Activated T-cell treated with anti-CD3 and anti-CD28 coated beads, Interleukin-2, amount 50 U/mL, for 72 hours (primary cell): ENCODE measurements at regions not wholly inside any gene's neighbourhood (a gene's known extent, or its start where the extent isn't known, plus 50 kb on each side); places are given as distances from the start of the nearest gene placed in this dataset.
"Not testable (repeated sequence)": the region's sequence is repeated elsewhere in the genome, so short reads cannot be mapped to it uniquely, and the experiment has no call there.

ENCODE experiments used
- ATAC-seq, 2 donors: fragments of 150-1000 bp; cut with Tn5 transposase; replicated peaks in 1 of 2; 2 replicates each; pipeline ENCODE4 v1.10.0; 2021; ENCODE audit warnings: moderate library complexity in 2 of 2, mild to moderate bottlenecking in 1 of 2
- DNase-seq, 2 donors: peaks; one replicate each; pipeline ENCODE4 v3.0.0; 2021 to 2022; ENCODE audit warnings: mixed read lengths in 1 of 2
- H3K27ac Mint-ChIP-seq: one replicate; pipeline ENCODE4 v1.8.0; 2022; ENCODE audit warnings: mild to moderate bottlenecking, moderate library complexity, mixed read lengths
- H3K27me3 Mint-ChIP-seq: one replicate; pipeline ENCODE4 v1.8.0; 2022; ENCODE audit warnings: low read depth, mixed read lengths
- H3K36me3 Mint-ChIP-seq, 2 donors: one replicate each; pipeline ENCODE4 v1.8.0; 2022; ENCODE audit warnings: mixed read lengths in 2 of 2, mild to moderate bottlenecking in 1 of 2; ENCODE audit not compliant: insufficient read depth in 2 of 2
- H3K4me1 Mint-ChIP-seq: one replicate; pipeline ENCODE4 v1.8.0; 2022; ENCODE audit warnings: low read depth, mixed read lengths
- H3K4me3 Mint-ChIP-seq, 2 donors: one replicate each; pipeline ENCODE4 v1.8.0; 2022; ENCODE audit warnings: mild to moderate bottlenecking in 2 of 2, mixed read lengths in 2 of 2, moderate library complexity in 2 of 2
- H3K9me3 Mint-ChIP-seq, 2 donors: one replicate each; pipeline ENCODE4 v1.8.0; 2022; ENCODE audit warnings: mixed read lengths in 2 of 2

DNA sequence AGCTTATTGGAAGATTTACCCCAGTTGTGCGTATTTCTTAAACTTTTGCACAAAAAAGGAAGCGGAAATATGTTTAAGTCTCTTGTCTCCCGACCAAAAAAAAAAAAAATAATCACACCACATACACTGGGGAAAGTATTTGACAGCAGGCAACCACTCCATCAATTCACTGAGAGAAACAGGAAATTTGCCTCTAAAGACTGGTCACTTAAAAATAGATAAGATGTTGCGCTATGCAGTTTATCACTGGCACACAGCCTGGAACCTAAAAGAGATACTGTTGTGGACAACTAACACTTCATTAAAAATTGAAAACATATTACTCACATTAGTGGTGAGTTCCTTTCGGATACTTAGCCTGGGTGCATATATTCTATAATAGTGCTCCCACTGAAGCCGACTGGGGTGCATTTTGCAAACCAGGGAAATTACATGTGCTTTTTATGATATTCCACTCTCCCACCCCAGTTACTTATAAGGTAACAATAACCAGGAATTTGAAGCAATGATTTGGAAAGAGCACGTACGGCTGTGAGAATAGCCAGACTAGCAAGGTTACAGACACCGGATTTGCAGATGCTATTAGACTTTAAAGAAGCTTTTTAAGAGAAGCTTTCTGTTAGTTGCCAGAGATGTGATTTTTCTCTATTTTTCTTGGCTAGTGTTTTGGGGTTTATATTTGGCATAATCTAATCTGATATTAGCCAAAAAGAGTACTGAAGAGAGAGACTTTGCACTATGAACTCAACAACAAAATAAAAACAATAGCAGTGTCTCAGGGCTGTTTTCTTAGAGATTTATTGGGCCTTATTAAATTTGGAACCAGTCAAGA, 311.5 kb downstream of the NOVA1 start:
- Mint-ChIP-seq H3K4me1 (no peaks in the 10 kb centered on the region), H3K36me3 (peaks cover 0 to under 1% of the 10 kb centered on the region in 2 donors), H3K4me3 (no peak overlapping the region), H3K27ac (no peak overlapping the region), H3K27me3 (no peaks in the 10 kb centered on the region), H3K9me3 (peaks cover 2 to 5% of the 10 kb centered on the region in 2 donors)
- no peak for ATAC-seq
- no peak for DNase-seq

DNA sequence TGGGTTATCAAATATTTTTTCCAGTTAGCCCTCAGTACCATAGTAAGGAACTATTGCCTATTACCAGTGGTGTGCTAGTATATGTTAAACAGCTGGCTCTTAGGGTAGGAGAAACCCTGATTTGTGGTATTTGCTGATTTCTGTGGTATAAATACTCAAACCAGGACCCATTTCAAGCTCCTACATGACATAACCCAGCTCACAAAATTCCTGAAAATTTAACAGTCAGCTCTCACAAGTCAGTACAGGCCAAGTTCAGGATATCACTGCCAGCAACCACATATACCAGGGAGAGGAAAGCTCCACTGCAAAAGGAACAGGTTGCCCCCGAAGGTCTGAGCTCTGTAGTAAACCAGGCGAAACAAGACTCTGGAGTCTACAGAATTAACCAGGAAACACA, 315.3 kb downstream of the NOVA1 start:
- DNase-seq (no peak), ATAC-seq (no peak)
- Mint-ChIP-seq H3K27me3 (no peaks in the 10 kb centered on the region), H3K27ac (no peak overlapping the region), H3K4me3 (no peak overlapping the region), H3K4me1 (no peaks in the 10 kb centered on the region), H3K36me3 (no peaks in the 10 kb centered on the region), H3K9me3 (peaks cover 3 to 8% of the 10 kb centered on the region in 2 donors)

- not testable (repeated sequence) for DNase-seq, ATAC-seq, H3K4me3 Mint-ChIP-seq, H3K9me3 Mint-ChIP-seq, H3K27me3 Mint-ChIP-seq, H3K36me3 Mint-ChIP-seq, H3K4me1 Mint-ChIP-seq
- peak overlapping the region; percentile 53 for H3K27ac Mint-ChIP-seq
Measured at GRCh38 chr14:26282011-26282410, 315.8 kb downstream of the NOVA1 start.

GRCh38 chr14:26281280-26281998, 316.4 kb downstream of the NOVA1 start:
- H3K9me3 Mint-ChIP-seq = peaks cover 3 to 8% of the 10 kb centered on the region in 2 donors
- no peaks in the 10 kb centered on the region for H3K27me3 Mint-ChIP-seq
- no peak overlapping the region for H3K4me3 Mint-ChIP-seq
- no peaks in the 10 kb centered on the region for H3K4me1 Mint-ChIP-seq
- no peaks in the 10 kb centered on the region for H3K36me3 Mint-ChIP-seq
- ATAC-seq (no peak), DNase-seq (no peak)
- H3K27ac Mint-ChIP-seq = no peak overlapping the region

- Mint-ChIP-seq H3K27ac (no peak overlapping the region), H3K36me3 (peaks cover 0 to 1% of the 10 kb centered on the region in 2 donors), H3K27me3 (no peaks in the 10 kb centered on the region), H3K9me3 (peaks cover 4 to 13% of the 10 kb centered on the region in 2 donors), H3K4me3 (no peak overlapping the region), H3K4me1 (no peaks in the 10 kb centered on the region)
- ATAC-seq (no peak), DNase-seq (no peak)
Measured at GRCh38 chr14:26276757-26277156, 321.1 kb downstream of the NOVA1 start.

DNA sequence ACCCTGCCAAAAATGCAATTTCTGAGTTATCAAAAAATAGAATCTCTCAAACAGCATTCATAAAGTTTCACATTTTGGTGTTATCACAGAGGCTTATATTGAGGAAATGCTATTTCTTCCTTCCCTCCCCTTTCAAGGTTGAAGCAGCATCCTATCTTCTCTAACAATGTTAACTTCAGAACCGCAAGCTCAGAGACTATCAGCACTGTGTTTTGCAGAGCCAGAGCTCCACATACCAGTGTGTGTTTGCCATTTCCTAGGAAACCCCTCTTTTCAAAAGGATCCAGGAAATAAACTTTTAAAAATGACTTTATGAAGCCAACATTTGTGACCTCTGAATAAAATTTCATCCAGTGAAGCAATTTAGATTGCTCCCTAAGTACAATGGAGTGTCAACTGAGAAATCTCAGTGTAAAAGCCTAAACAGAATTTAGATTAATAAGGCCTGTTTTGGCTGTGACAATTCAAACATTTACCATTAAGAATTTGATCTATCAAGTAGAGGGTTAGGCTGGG, 332.6 kb downstream of the NOVA1 start:
- ATAC-seq (no peak), DNase-seq (no peak)
- Mint-ChIP-seq H3K36me3 (peaks cover 2 to 5% of the 10 kb centered on the region in 2 donors), H3K9me3 (peaks cover 5 to 12% of the 10 kb centered on the region in 2 donors), H3K27me3 (no peaks in the 10 kb centered on the region), H3K27ac (no peak overlapping the region), H3K4me3 (no peak overlapping the region), H3K4me1 (no peaks in the 10 kb centered on the region)

- Mint-ChIP-seq H3K27me3 (no peaks in the 10 kb centered on the region), H3K4me1 (no peaks in the 10 kb centered on the region), H3K4me3 (no peak overlapping the region), H3K9me3 (peaks cover 2 to 8% of the 10 kb centered on the region in 2 donors), H3K36me3 (peaks cover 2 to 3% of the 10 kb centered on the region in 2 donors), H3K27ac (no peak overlapping the region)
- ATAC-seq (no peak), DNase-seq (no peak)
Measured at GRCh38 chr14:26261368-26262122, 336.3 kb downstream of the NOVA1 start.

DNA sequence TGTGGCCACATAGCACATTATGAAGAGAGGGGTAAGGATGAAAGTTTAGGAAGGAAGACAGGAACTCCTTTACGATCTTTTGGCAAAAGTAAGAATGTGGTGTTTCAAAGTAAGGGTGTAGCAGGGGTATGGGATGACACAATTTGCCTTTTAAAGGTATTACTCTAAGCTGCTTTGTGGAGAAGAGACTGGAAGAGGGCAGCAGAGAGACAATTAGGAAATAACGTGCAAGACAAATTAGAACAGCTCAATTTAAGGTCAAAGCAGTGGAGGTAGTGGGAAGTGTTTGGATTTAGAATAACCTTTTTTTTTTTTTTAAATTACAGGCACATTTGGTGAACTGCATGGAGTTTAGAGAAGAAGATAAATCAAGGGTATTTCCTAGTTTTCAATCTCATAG, 342.6 kb downstream of the NOVA1 start:
- H3K36me3 Mint-ChIP-seq = peaks cover 0 to 2% of the 10 kb centered on the region in 2 donors
- DNase-seq (no peak), ATAC-seq (no peak)
- peaks cover 4 to 16% of the 10 kb centered on the region in 2 donors for H3K9me3 Mint-ChIP-seq
- H3K27ac Mint-ChIP-seq = no peak overlapping the region
- H3K4me3 Mint-ChIP-seq = no peak overlapping the region
- H3K27me3 Mint-ChIP-seq = no peaks in the 10 kb centered on the region
- H3K4me1 Mint-ChIP-seq = no peaks in the 10 kb centered on the region

DNA sequence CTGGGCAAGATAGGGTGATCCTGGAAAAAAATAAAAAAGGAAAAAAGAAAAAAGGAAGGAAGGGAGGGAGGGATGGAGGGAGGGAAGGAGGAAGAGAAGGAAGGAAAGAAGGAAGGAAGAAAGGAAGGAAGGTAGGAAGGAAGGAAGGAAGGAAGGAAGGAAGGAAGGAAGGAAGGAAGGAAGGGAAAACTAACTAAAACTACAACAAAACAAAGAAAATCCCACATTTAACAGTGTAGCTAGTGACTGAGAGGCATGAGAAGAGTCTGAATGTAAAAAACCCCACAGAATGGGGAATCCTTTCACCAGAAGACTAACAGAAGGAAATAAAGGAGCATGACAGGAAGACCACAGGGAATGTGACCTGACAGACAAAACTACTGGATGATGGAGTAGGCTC, 345.7 kb downstream of the NOVA1 start:
- Mint-ChIP-seq H3K4me3 (no peak overlapping the region), H3K27ac (no peak overlapping the region), H3K4me1 (no peaks in the 10 kb centered on the region), H3K9me3 (peaks cover 9 to 18% of the 10 kb centered on the region in 2 donors), H3K36me3 (peaks cover 2% of the 10 kb centered on the region in 2 donors), H3K27me3 (no peaks in the 10 kb centered on the region)
- DNase-seq = no peak
- no peak for ATAC-seq

DNA sequence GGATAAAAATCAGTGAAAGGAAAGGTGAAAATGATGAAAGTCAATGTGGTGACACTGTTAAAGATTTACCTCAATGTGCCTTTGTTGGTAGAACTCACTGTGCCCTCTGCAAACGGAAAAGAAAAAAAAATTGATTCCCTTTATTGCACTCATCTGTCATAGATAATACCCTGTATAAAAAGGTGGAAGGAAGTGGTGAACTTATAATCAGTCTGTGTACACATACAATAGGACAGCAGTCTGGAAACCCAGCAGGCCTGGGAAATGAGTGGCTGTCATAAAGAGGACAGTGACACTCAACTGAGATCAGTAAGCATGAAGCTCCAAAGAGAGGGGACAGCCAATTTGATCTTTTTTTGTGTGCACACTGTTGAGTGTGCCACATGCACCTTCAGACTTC, 364.7 kb downstream of the NOVA1 start:
- H3K9me3 Mint-ChIP-seq = peaks cover 8 to 9% of the 10 kb centered on the region in 2 donors
- no peaks in the 10 kb centered on the region for H3K36me3 Mint-ChIP-seq
- H3K4me3 Mint-ChIP-seq = no peak overlapping the region
- no peaks in the 10 kb centered on the region for H3K27me3 Mint-ChIP-seq
- no peak for DNase-seq
- H3K4me1 Mint-ChIP-seq = no peaks in the 10 kb centered on the region
- H3K27ac Mint-ChIP-seq = no peak overlapping the region
- ATAC-seq = no peak

DNA sequence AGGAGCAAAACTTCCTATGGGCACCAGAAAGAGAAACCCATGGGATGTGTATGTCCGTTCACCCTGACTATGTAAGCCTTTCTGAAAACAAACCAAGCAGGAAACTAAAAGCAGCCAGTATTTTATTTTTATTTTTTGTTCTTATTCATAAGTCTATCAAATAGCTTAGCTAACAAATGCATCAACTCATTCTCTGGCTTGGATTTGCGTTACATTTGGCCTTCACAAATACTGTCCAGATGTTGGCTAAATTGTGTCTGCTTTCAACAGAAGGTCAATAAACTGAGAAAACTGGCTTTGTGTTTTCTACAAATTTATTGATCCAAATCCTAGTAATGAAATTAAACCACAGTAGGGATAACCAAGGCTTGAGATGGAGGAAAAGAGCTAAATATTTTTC, 379.0 kb downstream of the NOVA1 start:
- ATAC-seq (no peak), DNase-seq (no peak)
- H3K9me3 Mint-ChIP-seq = peaks cover 9 to 15% of the 10 kb centered on the region in 2 donors
- peaks cover 0 to 2% of the 10 kb centered on the region in 2 donors for H3K36me3 Mint-ChIP-seq
- H3K27ac Mint-ChIP-seq = no peak overlapping the region
- H3K4me1 Mint-ChIP-seq = no peaks in the 10 kb centered on the region
- H3K27me3 Mint-ChIP-seq = no peaks in the 10 kb centered on the region
- no peak overlapping the region for H3K4me3 Mint-ChIP-seq

- Mint-ChIP-seq H3K27me3 (no peaks in the 10 kb centered on the region), H3K9me3 (peaks cover 11 to 16% of the 10 kb centered on the region in 2 donors), H3K4me3 (no peak overlapping the region), H3K4me1 (no peaks in the 10 kb centered on the region), H3K27ac (no peak overlapping the region), H3K36me3 (peaks cover 0 to 2% of the 10 kb centered on the region in 2 donors)
- ATAC-seq = no peak
- no peak for DNase-seq
Measured at GRCh38 chr14:26217778-26218177, 380.1 kb downstream of the NOVA1 start.

- peaks cover 11 to 18% of the 10 kb centered on the region in 2 donors for H3K9me3 Mint-ChIP-seq
- ATAC-seq = no peak
- H3K4me1 Mint-ChIP-seq = no peaks in the 10 kb centered on the region
- DNase-seq = no peak
- peaks cover 0 to 2% of the 10 kb centered on the region in 2 donors for H3K36me3 Mint-ChIP-seq
- no peak overlapping the region for H3K4me3 Mint-ChIP-seq
- H3K27me3 Mint-ChIP-seq = no peaks in the 10 kb centered on the region
- no peak overlapping the region for H3K27ac Mint-ChIP-seq
Measured at GRCh38 chr14:26216786-26217185, 381.0 kb downstream of the NOVA1 start.
